Activated T-helper 17 cell treated with anti-CD3 and anti-CD28 coated beads, Interleukin-2, amount 50 U/mL, for 72 hours (primary cell): ENCODE measurements at regions not wholly inside any gene's neighbourhood (a gene's known extent, or its start where the extent isn't known, plus 50 kb on each side); places are given as distances from the start of the nearest gene placed in this dataset.
"Not testable (repeated sequence)": the region's sequence is repeated elsewhere in the genome, so short reads cannot be mapped to it uniquely, and the experiment has no call there.

Experiments used
- ATAC-seq: fragments of 150-1000 bp; cut with Tn5 transposase; replicated peaks from 2 replicates; pipeline ENCODE4 v1.10.0; 2021; ENCODE audit warnings: mild to moderate bottlenecking, moderate library complexity
- H3K27ac Mint-ChIP-seq: one replicate; pipeline ENCODE4 v1.8.0; 2022; ENCODE audit warnings: mixed read lengths
- H3K27me3 Mint-ChIP-seq: one replicate; pipeline ENCODE4 v1.8.0; 2022; ENCODE audit warnings: mixed read lengths
- H3K36me3 Mint-ChIP-seq: one replicate; pipeline ENCODE4 v1.8.0; 2022; ENCODE audit warnings: low read depth, mild to moderate bottlenecking, mixed read lengths
- H3K4me1 Mint-ChIP-seq: one replicate; pipeline ENCODE4 v1.8.0; 2022; ENCODE audit warnings: mixed read lengths
- H3K4me3 Mint-ChIP-seq: one replicate; pipeline ENCODE4 v1.8.0; 2022; ENCODE audit warnings: mild to moderate bottlenecking, mixed read lengths
- H3K9me3 Mint-ChIP-seq: one replicate; pipeline ENCODE4 v1.8.0; 2022; ENCODE audit warnings: mixed read lengths

- ATAC-seq, result no peak
- Mint-ChIP-seq H3K36me3 (no peaks in the 10 kb centered on the region), H3K27ac (no peak overlapping the region), H3K9me3 (peaks cover 12% of the 10 kb centered on the region), H3K4me3 (no peak overlapping the region), H3K4me1 (no peaks in the 10 kb centered on the region), H3K27me3 (no peaks in the 10 kb centered on the region)
These were observed 1076.8 kb downstream of the TBL1XR1 start for GRCh38 chr3:176120507-176120906.

DNA sequence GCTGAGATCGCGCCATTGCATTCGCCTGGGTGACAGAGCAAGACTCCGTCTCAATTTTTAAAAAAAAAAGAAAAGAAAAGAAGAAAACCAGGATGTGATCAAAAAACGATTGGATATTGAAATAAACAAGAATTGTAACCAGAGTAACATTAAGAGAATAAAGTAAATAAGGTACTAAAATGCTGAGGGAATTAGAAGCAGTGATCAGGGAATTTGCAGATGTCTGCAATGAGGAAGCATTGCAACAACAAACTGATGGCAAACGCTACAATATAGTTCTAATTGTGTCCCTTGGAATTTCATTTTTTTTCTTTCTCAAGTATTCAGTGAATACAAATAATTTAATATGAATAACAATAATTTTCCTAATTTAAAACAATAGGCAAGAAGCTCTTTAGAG, 1077.5 kb downstream of the TBL1XR1 start:
- H3K4me3 Mint-ChIP-seq, result no peak overlapping the region
- no peak overlapping the region for H3K27ac Mint-ChIP-seq
- peaks cover 14% of the 10 kb centered on the region for H3K9me3 Mint-ChIP-seq
- ATAC-seq, result no peak
- H3K4me1 Mint-ChIP-seq, result no peaks in the 10 kb centered on the region
- H3K36me3 Mint-ChIP-seq, result no peaks in the 10 kb centered on the region
- H3K27me3 Mint-ChIP-seq, result no peaks in the 10 kb centered on the region

GRCh38 chr3:176106380-176106779, 1090.9 kb downstream of the TBL1XR1 start:
- no peaks in the 10 kb centered on the region for H3K27me3 Mint-ChIP-seq
- no peak overlapping the region for H3K4me3 Mint-ChIP-seq
- H3K9me3 Mint-ChIP-seq, result peaks cover 7% of the 10 kb centered on the region
- ATAC-seq, result no peak
- H3K36me3 Mint-ChIP-seq, result no peaks in the 10 kb centered on the region
- no peaks in the 10 kb centered on the region for H3K4me1 Mint-ChIP-seq
- no peak overlapping the region for H3K27ac Mint-ChIP-seq

- Mint-ChIP-seq H3K27me3 (no peaks in the 10 kb centered on the region), H3K36me3 (no peaks in the 10 kb centered on the region), H3K9me3 (peaks cover 16% of the 10 kb centered on the region), H3K4me1 (no peaks in the 10 kb centered on the region), H3K27ac (no peak overlapping the region), H3K4me3 (no peak overlapping the region)
- ATAC-seq, result no peak
These were observed 1100.3 kb downstream of the TBL1XR1 start for GRCh38 chr3:176097027-176097426.

- not testable (repeated sequence) for H3K36me3 Mint-ChIP-seq, H3K9me3 Mint-ChIP-seq, ATAC-seq, H3K4me3 Mint-ChIP-seq, H3K27ac Mint-ChIP-seq, H3K4me1 Mint-ChIP-seq, H3K27me3 Mint-ChIP-seq
These were observed 1103.4 kb downstream of the TBL1XR1 start for GRCh38 chr3:176093892-176094291.

DNA sequence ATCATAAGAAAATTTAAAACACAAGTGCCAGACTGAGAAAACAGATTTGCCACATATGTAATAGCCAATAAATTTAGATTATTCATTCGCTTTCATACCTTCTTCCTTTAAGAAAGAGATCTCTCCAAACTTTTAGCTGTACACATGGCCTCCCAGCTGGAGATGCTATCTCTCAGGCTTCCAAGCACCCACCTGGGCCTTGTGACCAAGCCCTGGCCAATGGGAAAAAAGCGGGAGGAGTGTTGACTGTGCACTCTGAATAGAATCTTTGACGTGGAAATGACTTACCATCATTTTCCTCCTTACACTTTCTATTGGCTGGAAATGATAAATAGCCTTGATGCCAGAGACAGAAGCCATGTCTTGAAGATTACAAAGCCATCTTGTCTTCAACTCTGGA, 1106.6 kb downstream of the TBL1XR1 start:
- H3K36me3 Mint-ChIP-seq, result no peaks in the 10 kb centered on the region

DNA sequence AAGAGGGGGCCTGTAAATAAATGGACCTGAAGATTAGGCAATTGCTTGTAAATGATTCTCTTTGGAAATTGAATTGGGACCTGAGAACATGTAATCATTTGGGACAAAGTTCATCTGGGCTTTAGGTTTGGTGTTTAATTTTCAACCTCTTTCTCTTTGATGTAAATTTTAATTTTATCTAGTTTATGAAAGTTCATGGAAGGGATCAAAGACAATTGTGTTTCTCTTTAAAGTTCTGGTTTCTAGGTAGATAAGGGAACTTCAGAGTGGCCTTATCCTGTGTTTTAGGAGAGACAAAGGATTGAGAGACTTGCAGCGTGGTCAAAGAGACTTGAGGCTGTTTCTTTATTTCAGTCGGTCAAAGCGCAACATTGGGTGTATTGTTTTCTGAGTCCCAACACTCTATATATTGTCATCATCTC, 1108.3 kb downstream of the TBL1XR1 start:
- Mint-ChIP-seq H3K27ac (no peak overlapping the region), H3K27me3 (no peaks in the 10 kb centered on the region), H3K4me3 (no peak overlapping the region), H3K4me1 (no peaks in the 10 kb centered on the region), H3K9me3 (peaks cover 4% of the 10 kb centered on the region), H3K36me3 (no peaks in the 10 kb centered on the region)
- ATAC-seq, result no peak

More for the DNA sequence above, 1106.6 kb downstream of the TBL1XR1 start:
- Mint-ChIP-seq H3K9me3 (peaks cover 5% of the 10 kb centered on the region), H3K27me3 (no peaks in the 10 kb centered on the region), H3K4me1 (no peaks in the 10 kb centered on the region), H3K27ac (no peak overlapping the region), H3K4me3 (no peak overlapping the region)
- no peak for ATAC-seq

GRCh38 chr3:176087066-176087697, 1110.1 kb downstream of the TBL1XR1 start:
- ATAC-seq, result no peak
- no peaks in the 10 kb centered on the region for H3K36me3 Mint-ChIP-seq
- H3K27me3 Mint-ChIP-seq, result no peaks in the 10 kb centered on the region

GRCh38 chr3:176079785-176080184, 1117.5 kb downstream of the TBL1XR1 start:
- no peak for ATAC-seq
- H3K36me3 Mint-ChIP-seq, result no peaks in the 10 kb centered on the region
- no peak overlapping the region for H3K4me3 Mint-ChIP-seq
- H3K9me3 Mint-ChIP-seq, result peaks cover 10% of the 10 kb centered on the region
- no peaks in the 10 kb centered on the region for H3K27me3 Mint-ChIP-seq
- H3K27ac Mint-ChIP-seq, result no peak overlapping the region
- no peaks in the 10 kb centered on the region for H3K4me1 Mint-ChIP-seq

More at GRCh38 chr3:176087066-176087697, 1110.1 kb downstream of the TBL1XR1 start:
- Mint-ChIP-seq H3K27ac (no peak overlapping the region), H3K4me1 (no peaks in the 10 kb centered on the region), H3K9me3 (no peaks in the 10 kb centered on the region), H3K4me3 (no peak overlapping the region)

- ATAC-seq, result no peak
- Mint-ChIP-seq H3K36me3 (no peaks in the 10 kb centered on the region), H3K4me3 (no peak overlapping the region), H3K27ac (no peak overlapping the region), H3K9me3 (peaks cover 10% of the 10 kb centered on the region), H3K4me1 (no peaks in the 10 kb centered on the region), H3K27me3 (no peaks in the 10 kb centered on the region)
These were observed 1118.4 kb downstream of the TBL1XR1 start for GRCh38 chr3:176078906-176079305.

- no peaks in the 10 kb centered on the region for H3K27me3 Mint-ChIP-seq
- no peak overlapping the region for H3K27ac Mint-ChIP-seq
- peaks cover 9% of the 10 kb centered on the region for H3K9me3 Mint-ChIP-seq
- H3K36me3 Mint-ChIP-seq, result no peaks in the 10 kb centered on the region
- no peak for ATAC-seq
- H3K4me3 Mint-ChIP-seq, result no peak overlapping the region
- no peaks in the 10 kb centered on the region for H3K4me1 Mint-ChIP-seq
These were observed 1121.8 kb downstream of the TBL1XR1 start for GRCh38 chr3:176075491-176075890.

- ATAC-seq, result no peak
- Mint-ChIP-seq H3K27me3 (no peaks in the 10 kb centered on the region), H3K4me1 (no peaks in the 10 kb centered on the region)
These were observed 1122.2 kb downstream of the TBL1XR1 start for GRCh38 chr3:176075046-176075445.

GRCh38 chr3:176074096-176074495, 1123.2 kb downstream of the TBL1XR1 start:
- no peak for ATAC-seq
- no peaks in the 10 kb centered on the region for H3K4me1 Mint-ChIP-seq
- H3K36me3 Mint-ChIP-seq, result no peaks in the 10 kb centered on the region
- peaks cover 4% of the 10 kb centered on the region for H3K9me3 Mint-ChIP-seq
- H3K4me3 Mint-ChIP-seq, result no peak overlapping the region
- H3K27me3 Mint-ChIP-seq, result no peaks in the 10 kb centered on the region
- no peak overlapping the region for H3K27ac Mint-ChIP-seq

More at GRCh38 chr3:176075046-176075445, 1122.2 kb downstream of the TBL1XR1 start:
- H3K9me3 Mint-ChIP-seq, result peaks cover 5% of the 10 kb centered on the region
- H3K27ac Mint-ChIP-seq, result no peak overlapping the region
- H3K4me3 Mint-ChIP-seq, result no peak overlapping the region
- H3K36me3 Mint-ChIP-seq, result no peaks in the 10 kb centered on the region

DNA sequence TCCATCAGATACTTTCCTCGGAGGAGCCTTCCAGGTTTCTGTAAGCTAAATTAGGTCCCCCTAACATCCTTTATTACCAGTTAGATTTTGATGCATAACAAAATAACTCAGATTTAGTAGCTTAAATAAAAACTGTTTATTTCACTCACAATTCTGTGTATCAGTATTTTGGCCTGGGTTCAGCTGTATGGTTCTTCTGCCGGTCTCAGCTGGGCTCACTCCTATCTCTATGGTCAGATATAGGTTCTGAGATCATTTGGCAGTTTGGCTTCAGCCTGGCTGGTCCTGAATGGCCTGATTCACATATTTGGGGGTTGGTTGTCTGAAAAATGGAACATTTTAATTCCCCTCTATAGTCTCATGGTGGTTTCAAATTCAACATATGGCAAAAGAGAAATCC, 1125.3 kb downstream of the TBL1XR1 start:
- ATAC-seq, result no peak
- H3K27ac Mint-ChIP-seq, result no peak overlapping the region

DNA sequence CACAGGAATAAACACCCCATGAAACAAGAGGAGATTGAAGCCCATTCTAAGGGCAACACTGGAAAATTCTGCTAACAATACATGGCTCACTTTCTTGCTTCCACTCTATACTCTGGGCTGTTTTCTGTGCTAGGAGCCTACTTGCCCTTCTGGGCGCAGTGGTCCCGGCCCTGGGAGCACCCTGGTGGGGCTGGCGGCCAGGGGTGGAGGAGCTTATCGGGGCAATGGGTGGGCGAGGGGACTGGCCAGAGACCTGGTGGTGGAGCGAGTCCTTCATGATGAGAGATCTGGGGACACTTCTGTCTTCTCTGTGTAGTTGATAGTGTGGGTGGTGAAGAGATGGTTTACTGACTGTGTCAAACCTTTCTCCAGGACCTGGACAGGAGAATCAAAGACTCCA, 1128.5 kb downstream of the TBL1XR1 start:
- Mint-ChIP-seq H3K9me3 (peaks cover 4% of the 10 kb centered on the region), H3K4me1 (no peaks in the 10 kb centered on the region), H3K27me3 (no peaks in the 10 kb centered on the region), H3K36me3 (no peaks in the 10 kb centered on the region), H3K27ac (no peak overlapping the region), H3K4me3 (no peak overlapping the region)
- ATAC-seq, result no peak

More for the DNA sequence above, 1125.3 kb downstream of the TBL1XR1 start:
- Mint-ChIP-seq H3K36me3 (no peaks in the 10 kb centered on the region), H3K27me3 (no peaks in the 10 kb centered on the region), H3K9me3 (peaks cover 8% of the 10 kb centered on the region), H3K4me1 (no peaks in the 10 kb centered on the region), H3K4me3 (no peak overlapping the region)

GRCh38 chr3:176058856-176059255, 1138.4 kb downstream of the TBL1XR1 start:
- Mint-ChIP-seq H3K4me3 (no peak overlapping the region), H3K27ac (no peak overlapping the region), H3K27me3 (no peaks in the 10 kb centered on the region), H3K4me1 (no peaks in the 10 kb centered on the region), H3K36me3 (no peaks in the 10 kb centered on the region), H3K9me3 (peaks cover 4% of the 10 kb centered on the region)
- no peak for ATAC-seq
